Vagina (tissue), 2 donors: ENCODE measurements at regions not wholly inside any gene's neighbourhood (a gene's known extent, or its start where the extent isn't known, plus 50 kb on each side); places are given as distances from the start of the nearest gene placed in this dataset.

ENCODE experiments used
- CTCF ChIP-seq, 3 experiments: fragments of 450-650 bp in 2 of 3; fragments of 200-600 bp in 1 of 3; sonication (generic) in 1 of 3; IDR thresholded peaks; one replicate each; pipeline ENCODE4 v1.5.1; 2017 to 2019; ENCODE audit warnings: antibody characterized with exemption in 3 of 3, mild to moderate bottlenecking in 2 of 3, moderate library complexity in 2 of 3
- POLR2A ChIP-seq, 2 donors: fragments of 450-650 bp; IDR thresholded peaks; one replicate each; pipeline ENCODE4 v1.6.1; 2017; ENCODE audit warnings: antibody characterized with exemption in 2 of 2, mild to moderate bottlenecking in 2 of 2, moderate library complexity in 2 of 2

- no peak for TF ChIP-seq CTCF (IDR thresholded peaks at IDR 0.05)
- no peak for TF ChIP-seq POLR2A (IDR thresholded peaks at IDR 0.05)
Measured at GRCh38 chr22:49462291-49462690, 365.4 kb downstream of the BRD1 start.
